ENCODE measurements at regions not wholly inside any gene's neighbourhood (a gene's known extent, or its start where the extent isn't known, plus 50 kb on each side); places are given as distances from the start of the nearest gene placed in this dataset.

DNA sequence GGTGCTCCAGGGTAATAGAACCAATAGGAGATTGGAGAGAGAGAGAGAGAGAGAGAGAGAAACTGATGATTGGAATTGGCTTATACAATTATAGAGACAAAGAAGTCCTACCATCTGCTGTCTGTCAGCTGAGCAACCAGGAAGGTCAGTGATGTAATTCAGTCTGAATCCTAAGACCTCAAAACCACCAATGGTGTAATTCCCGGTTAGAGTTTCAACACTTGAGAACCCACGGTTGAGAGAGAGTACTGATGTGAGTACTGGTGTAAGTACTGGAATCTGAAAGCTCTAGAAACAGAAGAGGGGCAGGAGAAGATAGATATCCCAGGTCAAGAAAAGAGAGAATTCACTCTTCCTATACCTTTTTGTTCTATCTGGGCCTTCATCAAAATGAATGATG is 775.8 kb downstream of the EFNA5 start:
- Histone ChIP-seq H3K9ac (ENCODE audit: extremely low read depth, low read length, poor library complexity, severe bottlenecking) (no peak overlapping the region), H3K4me1 (ENCODE audit: control insufficient read depth, insufficient read depth, low read length) (no peaks in the 10 kb centered on the region), H3K36me3 (ENCODE audit: control insufficient read depth, insufficient read depth, low read length) (no peaks in the 10 kb centered on the region), H3K9me3 (ENCODE audit: control insufficient read depth, low read length) (no peaks in the 10 kb centered on the region), H3K4me3 (ENCODE audit: low read length) (no peak overlapping the region), H3K27ac (ENCODE audit: low read depth, low read length) (no peak overlapping the region), H3K27me3 (ENCODE audit: control insufficient read depth, insufficient read depth, low read length, poor library complexity, severe bottlenecking) (no peaks in the 10 kb centered on the region)
- no peak for DNase-seq
- WGBS, 2 experiments (ENCODE audit: insufficient coverage in 1 of 2, insufficient read length in 1 of 2) = 0 to 42% methylated on average over 1 to 2 of the region's 2 CpGs
- H3K9me3 Mint-ChIP-seq = no peaks in the 10 kb centered on the region
- no peaks in the 10 kb centered on the region for H3K4me1 Mint-ChIP-seq
- TF ChIP-seq, protein P1, sequence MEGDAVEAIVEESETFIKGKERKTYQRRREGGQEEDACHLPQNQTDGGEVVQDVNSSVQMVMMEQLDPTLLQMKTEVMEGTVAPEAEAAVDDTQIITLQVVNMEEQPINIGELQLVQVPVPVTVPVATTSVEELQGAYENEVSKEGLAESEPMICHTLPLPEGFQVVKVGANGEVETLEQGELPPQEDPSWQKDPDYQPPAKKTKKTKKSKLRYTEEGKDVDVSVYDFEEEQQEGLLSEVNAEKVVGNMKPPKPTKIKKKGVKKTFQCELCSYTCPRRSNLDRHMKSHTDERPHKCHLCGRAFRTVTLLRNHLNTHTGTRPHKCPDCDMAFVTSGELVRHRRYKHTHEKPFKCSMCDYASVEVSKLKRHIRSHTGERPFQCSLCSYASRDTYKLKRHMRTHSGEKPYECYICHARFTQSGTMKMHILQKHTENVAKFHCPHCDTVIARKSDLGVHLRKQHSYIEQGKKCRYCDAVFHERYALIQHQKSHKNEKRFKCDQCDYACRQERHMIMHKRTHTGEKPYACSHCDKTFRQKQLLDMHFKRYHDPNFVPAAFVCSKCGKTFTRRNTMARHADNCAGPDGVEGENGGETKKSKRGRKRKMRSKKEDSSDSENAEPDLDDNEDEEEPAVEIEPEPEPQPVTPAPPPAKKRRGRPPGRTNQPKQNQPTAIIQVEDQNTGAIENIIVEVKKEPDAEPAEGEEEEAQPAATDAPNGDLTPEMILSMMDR (conservative IDR thresholded peaks at IDR 0.05) = no peak
- no peaks in the 10 kb centered on the region for H3K36me3 Mint-ChIP-seq (ENCODE audit: low read depth)
- H3K4me3 Mint-ChIP-seq = no peak overlapping the region
- no peak overlapping the region for H3K27ac Mint-ChIP-seq
- H3K27me3 Mint-ChIP-seq (ENCODE audit: insufficient read depth) = no peaks in the 10 kb centered on the region

DNA sequence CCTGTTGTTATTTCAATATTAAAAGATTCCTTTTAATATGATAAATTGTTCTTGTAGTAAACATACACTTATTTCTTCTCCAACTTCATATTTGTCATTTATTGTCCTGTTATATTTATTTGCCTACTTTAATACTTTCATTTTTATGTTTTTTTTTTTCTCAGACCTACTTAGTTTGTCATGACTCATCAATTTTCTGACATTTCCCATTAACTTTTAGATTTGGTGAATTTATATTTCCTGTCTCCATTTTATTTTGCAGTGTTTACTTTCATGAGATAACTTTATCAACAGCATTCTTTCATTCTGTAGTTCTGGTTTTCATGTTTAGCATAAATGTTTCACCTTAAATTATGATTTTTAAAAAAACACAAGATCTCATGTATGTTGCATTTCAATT is 788.7 kb downstream of the EFNA5 start:
- Mint-ChIP-seq H3K27ac (no peak overlapping the region), H3K36me3 (ENCODE audit: low read depth) (no peaks in the 10 kb centered on the region), H3K4me1 (no peaks in the 10 kb centered on the region), H3K4me3 (no peak overlapping the region), H3K9me3 (no peaks in the 10 kb centered on the region), H3K27me3 (ENCODE audit: insufficient read depth) (no peaks in the 10 kb centered on the region)
- no peak for DNase-seq
- H3K4me1 ChIP-seq (ENCODE audit: control insufficient read depth, insufficient read depth, low read length) = no peaks in the 10 kb centered on the region
- no peak overlapping the region for H3K9ac ChIP-seq (ENCODE audit: extremely low read depth, low read length, poor library complexity, severe bottlenecking)
- no peak overlapping the region for H3K27ac ChIP-seq (ENCODE audit: low read depth, low read length)
- no peaks in the 10 kb centered on the region for H3K36me3 ChIP-seq (ENCODE audit: control insufficient read depth, insufficient read depth, low read length)
- no peaks in the 10 kb centered on the region for H3K9me3 ChIP-seq (ENCODE audit: control insufficient read depth, low read length)
- H3K4me3 ChIP-seq (ENCODE audit: low read length) = no peak overlapping the region
- H3K27me3 ChIP-seq (ENCODE audit: control insufficient read depth, insufficient read depth, low read length, poor library complexity, severe bottlenecking) = no peaks in the 10 kb centered on the region
- TF ChIP-seq, protein P1 (conservative IDR thresholded peaks at IDR 0.05) = no peak

DNA sequence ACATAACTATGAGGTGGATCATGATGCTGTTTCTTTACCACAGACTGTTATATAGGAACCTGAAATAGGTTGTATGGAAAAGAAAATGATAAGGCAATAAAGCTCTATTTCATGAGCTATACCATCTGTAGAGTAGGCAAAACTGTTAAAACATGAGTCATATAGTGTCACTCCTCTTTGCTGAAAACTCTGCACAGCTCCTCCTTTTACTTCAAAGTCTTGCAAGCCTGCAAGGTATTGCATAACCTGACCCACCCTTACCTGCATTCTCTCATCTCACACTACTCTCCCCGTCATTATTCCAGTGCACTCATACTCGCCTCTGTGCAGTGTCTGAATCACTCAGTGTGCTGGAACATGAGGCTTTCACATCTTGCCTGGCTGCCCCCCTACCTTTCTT is 790.1 kb downstream of the EFNA5 start:
- Histone ChIP-seq H3K4me3 (ENCODE audit: low read length) (no peak overlapping the region), H3K36me3 (ENCODE audit: control insufficient read depth, insufficient read depth, low read length) (no peaks in the 10 kb centered on the region), H3K27ac (ENCODE audit: low read depth, low read length) (no peak overlapping the region), H3K4me1 (ENCODE audit: control insufficient read depth, insufficient read depth, low read length) (no peaks in the 10 kb centered on the region), H3K9me3 (ENCODE audit: control insufficient read depth, low read length) (peaks cover 12% of the 10 kb centered on the region), H3K9ac (ENCODE audit: extremely low read depth, low read length, poor library complexity, severe bottlenecking) (no peak overlapping the region), H3K27me3 (ENCODE audit: control insufficient read depth, insufficient read depth, low read length, poor library complexity, severe bottlenecking) (no peaks in the 10 kb centered on the region)
- TF ChIP-seq, protein P1 (conservative IDR thresholded peaks at IDR 0.05) = no peak
- no peak for DNase-seq
- 89 to 93% methylated on average over 2 of the region's 2 CpGs for WGBS, 2 experiments (ENCODE audit: insufficient coverage in 1 of 2, insufficient read length in 1 of 2)
- no peaks in the 10 kb centered on the region for H3K36me3 Mint-ChIP-seq (ENCODE audit: low read depth)
- H3K4me1 Mint-ChIP-seq = no peaks in the 10 kb centered on the region
- no peak overlapping the region for H3K4me3 Mint-ChIP-seq
- no peaks in the 10 kb centered on the region for H3K27me3 Mint-ChIP-seq (ENCODE audit: insufficient read depth)
- H3K27ac Mint-ChIP-seq = no peak overlapping the region
- H3K9me3 Mint-ChIP-seq = peaks cover 11% of the 10 kb centered on the region

Measured in endodermal cell (in vitro differentiated cells).